Cardiac septum (tissue), 1 donor: ENCODE measurements at regions not wholly inside any gene's neighbourhood (a gene's known extent, or its start where the extent isn't known, plus 50 kb on each side); places are given as distances from the start of the nearest gene placed in this dataset.

Experiments
- DNase-seq: peaks from one replicate; pipeline ENCODE4 v3.0.0-alpha.2; 2020; ENCODE audit warnings: low spot score
- intact Hi-C: fragments of 100-400 bp; cut with DNase I; formaldehyde crosslinking; loops from one replicate; pipeline ENCODE4 v1.14.0; 2022
- donor health status: DM: no; HTN: no; CAD: no.

DNA sequence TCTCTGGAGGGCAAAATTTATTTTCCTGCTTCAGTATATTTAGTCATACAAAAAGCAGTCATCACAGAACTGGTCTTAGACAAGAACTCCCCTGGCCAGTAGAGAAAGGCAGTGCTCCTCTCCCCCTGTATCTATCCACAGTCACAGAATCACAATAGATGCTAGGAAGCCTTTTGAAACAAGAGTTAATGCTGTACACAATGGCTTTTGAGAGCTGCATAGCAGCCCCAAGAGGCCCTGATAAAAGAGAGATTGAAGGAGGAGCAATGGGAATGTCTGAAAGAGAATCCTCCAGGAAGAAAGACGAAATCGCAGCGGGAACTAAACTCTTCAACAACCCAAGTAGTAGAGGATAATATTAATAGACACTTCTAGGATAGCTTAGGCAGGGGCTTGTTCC is 330.2 kb downstream of the RBM43 start:
- intact Hi-C loops = no loop called here
- DNase-seq = no peak

DNA sequence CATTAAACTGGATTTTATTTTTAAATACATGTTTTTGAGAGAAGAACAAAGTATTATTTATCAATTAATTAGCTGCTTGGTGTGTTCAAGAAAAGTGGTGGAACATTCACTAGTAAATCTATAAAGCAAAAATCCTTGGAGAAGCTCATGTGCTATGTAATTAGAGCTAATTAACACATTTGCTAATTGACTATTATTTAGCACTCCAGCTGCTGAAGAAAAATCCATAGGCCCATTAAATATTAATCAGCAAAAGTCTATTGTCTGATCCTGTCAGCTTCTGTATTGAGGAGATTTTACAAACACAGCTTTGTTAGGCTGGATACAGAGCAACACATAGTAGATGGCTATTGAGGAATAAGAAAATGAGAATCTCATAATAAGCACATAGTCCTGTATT is 336.1 kb downstream of the RBM43 start:
- DNase-seq = no peak
- intact Hi-C loops = no loop called here

DNA sequence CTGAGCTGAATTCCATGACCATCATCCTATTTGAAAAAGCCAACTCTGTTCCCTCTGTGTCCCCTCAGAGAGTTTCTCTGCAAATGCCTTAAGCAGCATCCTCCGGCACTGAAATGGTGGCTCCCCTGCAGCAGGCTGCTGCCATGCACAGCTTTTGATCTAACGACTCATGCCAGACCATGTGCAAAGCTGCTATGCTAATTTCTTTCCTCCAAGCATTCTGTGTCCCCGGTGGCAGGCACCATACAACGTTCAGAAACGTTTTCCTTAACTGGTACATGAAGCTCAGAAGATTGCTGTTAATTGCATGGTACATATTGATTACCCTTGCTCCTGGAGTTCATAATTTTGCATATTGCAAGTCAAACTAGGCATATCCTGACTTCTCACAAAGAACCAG is 336.8 kb downstream of the RBM43 start:
- intact Hi-C loops = no loop called here
- DNase-seq = no peak

DNA sequence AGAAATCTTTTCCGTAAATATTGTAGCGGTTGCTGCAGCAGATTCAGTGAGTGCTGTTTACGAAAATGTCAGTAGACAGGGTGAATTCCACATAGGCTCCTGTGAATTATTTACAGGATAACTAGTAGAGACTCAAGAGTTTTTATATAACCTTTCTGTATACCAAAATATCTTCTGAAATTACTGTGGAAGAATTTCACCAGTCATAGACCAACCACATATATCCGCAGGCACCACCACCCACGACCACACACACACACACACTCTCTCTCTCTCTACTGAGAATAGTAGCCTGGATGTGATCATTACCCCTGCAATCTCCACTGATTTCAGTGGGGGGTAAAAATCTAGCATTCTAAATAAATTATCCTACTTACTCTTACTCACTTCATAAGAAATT is 341.8 kb downstream of the RBM43 start:
- no peak for DNase-seq
- intact Hi-C loops = no loop called here

DNA sequence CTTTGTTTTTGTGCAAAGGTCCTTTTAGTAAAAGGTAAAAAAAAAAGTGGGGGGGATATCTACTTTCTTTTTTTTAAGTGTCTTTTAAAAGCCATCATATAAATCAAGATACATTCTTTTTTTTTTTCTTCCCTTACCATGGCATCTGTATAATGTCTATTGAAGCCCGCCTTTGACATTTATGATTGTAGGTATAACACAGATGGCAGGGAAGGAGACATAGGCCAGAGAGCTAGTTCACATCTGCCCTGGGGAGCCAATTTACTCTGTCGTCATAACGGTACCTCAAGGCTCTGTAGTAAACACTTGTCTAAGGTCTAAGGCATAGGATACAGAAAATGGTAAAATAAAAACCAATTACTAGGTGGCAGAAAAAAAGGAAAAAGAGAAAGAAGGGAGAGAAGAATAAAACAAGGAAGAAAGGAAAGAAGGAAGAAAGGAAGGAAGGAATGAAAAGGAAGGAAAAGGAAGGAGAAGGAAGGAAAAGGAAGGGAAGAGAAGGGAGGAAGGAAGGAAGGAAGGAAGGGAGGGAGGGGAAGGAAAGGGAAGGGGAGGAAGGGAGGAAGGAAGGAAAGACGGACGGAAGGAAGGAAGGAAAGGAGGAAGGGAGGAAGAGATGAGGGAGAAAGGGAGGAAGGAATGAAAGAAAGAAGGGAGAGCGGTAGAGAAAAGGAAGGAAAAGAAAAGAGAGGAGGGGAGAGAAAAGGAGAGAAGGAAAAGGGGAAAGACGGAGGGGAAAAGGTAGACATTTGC is 343.5 kb downstream of the RBM43 start:
- DNase-seq = no peak
- intact Hi-C loops = no loop called here

DNA sequence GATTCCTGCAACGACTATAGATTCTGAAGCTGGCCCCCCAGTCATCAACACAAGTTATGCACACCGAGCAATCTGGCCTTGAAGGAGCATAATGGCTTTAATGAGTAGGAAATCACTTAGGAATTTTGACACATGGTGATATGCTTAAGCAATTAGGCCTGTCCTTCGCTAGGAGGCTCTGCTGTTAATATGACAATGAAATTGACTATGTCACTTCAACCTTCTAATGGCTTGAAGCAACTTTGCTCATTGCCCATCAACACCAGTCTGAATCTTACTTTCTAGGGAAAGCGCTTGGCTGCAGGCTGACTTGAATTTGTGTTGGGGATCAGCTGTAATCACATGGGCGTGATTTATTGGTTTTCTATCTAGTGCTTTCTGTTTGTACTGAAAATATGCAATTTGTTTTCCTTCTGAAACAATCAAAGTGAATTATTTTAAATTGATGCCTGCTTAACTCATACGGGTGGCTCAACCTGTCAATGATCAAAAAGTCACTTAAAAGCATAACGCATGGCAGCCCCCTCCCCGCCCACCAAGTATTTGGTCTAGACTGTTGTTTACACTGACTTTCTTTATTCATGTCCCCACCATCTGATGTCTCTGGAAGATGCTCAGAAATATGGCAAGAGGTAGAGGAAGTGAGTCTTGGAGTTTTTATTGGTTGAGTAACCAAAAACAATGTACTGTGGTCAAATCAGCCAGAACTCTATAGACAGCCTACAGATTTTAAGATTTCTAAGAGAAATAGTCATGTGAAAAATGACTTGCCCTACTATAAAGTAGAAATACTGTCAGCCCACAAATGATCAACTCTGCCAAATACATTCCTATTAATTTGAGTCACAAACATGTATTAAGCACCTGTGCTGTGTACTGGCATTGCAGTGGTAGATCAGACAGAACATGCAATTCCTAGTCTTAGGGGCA is 344.9 kb downstream of the RBM43 start:
- intact Hi-C loops = no loop called here

DNA sequence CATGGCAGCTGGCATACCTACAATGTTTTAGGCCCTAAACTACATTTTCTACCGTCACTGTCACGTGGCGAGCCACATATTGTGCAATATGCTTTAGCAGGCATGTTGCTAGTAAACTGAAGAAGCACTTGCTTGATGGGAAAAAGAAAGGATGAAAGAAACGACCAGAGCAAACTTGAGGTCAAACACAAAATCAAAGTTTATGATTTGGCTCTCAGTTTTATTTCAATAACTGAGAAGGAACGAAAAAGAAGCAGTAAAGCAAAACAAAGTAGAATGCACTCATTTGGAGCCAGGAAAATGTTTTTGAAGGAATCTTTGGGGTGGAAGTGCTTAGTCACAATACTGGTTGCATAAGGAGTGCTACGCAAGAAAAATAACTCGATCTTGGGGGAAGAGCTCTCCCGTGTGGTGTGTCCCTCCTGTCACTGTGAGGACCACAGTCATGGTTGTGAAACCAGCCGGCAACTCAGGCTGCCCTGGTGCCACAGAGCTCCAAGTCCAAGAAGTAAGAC is 349.8 kb downstream of the RBM43 start:
- intact Hi-C loops = no loop called here
- DNase-seq = no peak

More for the DNA sequence above, 344.9 kb downstream of the RBM43 start:
- no peak for DNase-seq

DNA sequence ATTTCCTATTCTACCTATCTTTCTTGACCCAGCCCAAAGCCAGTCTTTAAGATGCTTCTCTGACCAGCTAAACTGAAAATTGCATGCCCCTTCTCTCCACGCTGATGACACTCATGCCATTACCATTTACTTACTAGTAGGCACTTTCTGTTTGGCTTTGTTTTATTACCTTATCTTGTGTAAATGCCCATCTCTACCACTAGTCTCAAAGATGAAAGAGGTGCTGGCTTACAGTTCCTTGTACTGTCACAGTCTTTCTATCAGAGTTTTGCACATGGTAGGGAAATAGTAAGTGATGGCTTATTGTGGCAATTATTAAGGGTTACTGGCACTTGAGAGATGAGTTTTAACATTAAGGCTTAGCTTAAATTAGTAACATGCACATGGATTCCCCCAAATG is 352.1 kb downstream of the RBM43 start:
- DNase-seq = no peak
- intact Hi-C loops = no loop called here

DNA sequence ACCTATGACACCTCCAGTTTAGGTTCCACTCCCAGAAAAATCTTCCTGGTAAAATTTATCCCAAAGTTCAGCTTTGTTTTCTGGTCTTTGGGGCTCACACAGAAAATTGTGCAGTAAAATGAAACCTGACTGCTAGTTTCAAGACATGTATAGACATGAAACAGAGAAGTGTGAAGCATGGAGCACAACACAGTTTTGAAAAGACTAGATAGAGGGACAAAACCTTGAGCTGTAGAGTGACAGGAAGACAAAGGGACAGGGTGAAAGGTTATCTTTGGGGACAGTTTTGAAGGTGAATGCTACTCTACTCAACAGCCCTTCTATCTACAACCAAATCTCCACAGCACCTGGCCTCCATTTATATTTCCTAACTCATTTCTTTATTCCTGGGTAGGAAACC is 352.6 kb downstream of the RBM43 start:
- no peak for DNase-seq
- intact Hi-C loops = no loop called here

DNA sequence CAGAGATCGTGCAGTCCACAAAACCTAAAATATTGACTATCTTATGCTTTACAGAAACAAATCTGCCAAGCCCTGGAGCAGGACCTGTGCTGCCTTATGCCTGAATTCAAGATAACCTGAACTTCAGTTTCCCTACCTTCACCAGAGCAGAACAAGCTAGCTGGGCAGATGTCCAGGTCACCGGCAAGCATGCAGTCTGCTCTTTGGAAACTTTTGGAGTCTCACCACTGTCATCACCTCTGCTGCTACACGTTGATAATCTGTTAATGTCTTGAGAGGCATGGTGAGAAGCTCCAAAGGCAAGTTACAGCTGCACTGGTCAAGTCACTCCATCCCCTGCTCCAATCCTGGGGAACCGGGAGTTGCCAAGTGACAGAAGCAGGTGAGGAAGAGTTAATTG is 354.2 kb downstream of the RBM43 start:
- intact Hi-C loops = no loop called here

DNA sequence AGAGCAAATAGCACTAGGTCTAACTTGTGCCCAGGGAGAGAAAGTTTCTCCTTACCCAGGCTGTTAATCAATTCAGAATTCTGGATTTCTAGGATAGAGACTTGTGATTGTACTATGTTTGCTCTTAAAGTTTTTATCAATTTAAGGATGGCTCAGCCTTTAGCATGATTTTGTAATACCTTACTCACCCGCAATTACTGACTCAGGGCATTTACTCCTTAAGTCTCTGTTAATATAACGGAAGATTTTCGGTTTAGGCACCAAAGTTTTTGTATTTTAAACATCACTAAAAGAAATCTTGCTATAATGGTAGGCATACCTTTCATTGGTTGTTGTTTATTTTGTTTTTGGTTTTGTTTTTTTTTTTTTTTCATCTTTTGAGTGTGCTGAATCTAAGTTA is 358.2 kb downstream of the RBM43 start:
- DNase-seq = no peak
- intact Hi-C loops = no loop called here

More for the DNA sequence above, 354.2 kb downstream of the RBM43 start:
- DNase-seq = no peak

DNA sequence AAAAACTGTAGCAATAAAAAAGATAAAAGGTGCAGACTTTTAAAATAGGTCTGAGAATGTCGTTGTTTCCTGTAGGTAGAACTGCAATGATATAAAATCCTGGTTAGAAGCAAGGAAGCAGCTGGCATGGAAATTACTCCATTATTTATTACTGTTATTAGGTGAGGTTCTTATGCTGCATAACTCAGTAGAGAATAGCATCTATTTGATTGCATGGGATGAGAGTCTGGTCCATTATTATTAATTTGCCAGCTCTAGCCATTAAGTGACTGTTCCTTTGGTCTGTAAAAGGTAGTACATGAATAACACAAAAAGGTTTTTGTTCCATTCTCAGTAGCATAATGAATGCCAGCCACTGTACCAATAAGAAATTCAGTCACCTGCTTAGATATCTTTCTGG is 358.6 kb downstream of the RBM43 start:
- DNase-seq = no peak
- intact Hi-C loops = no loop called here

DNA sequence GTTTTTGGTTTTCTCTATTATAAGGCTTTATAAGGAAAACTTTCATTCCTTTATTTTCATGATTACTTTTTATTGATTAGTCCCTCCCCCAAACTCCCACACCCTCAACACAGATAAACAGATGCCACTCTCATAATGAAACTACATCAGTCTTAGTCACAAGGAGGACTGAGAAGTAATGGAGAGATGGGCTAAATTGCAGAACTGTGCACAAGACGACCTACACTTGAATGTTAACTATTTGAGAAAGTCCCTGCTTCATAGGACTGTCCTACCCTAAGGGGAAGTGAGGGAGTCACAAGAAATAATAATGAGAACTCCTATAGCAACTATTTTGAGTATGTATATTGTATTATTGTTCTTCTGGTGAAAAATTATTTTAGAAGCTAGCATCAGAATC is 360.8 kb downstream of the RBM43 start:
- DNase-seq = no peak
- intact Hi-C loops = no loop called here

DNA sequence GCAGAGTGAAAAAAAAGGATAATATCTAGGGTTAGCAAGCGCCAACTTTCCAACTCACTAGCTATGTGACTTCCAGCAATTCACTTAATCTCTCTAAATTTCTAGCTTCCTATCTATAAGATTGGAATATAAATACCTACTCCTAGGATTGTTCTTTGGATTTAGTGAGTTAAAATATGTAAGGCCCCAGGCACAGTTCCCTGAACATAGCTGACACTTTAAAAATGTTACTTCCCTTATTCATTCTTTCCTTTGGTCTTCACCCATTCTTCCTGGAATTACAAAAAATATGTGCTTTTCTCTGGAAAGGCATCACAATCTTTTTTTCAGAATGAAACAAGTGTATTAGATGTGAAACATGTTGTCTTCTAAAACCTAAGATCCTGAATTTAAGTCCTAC is 365.7 kb downstream of the RBM43 start:
- no peak for DNase-seq
- intact Hi-C loops = no loop called here

DNA sequence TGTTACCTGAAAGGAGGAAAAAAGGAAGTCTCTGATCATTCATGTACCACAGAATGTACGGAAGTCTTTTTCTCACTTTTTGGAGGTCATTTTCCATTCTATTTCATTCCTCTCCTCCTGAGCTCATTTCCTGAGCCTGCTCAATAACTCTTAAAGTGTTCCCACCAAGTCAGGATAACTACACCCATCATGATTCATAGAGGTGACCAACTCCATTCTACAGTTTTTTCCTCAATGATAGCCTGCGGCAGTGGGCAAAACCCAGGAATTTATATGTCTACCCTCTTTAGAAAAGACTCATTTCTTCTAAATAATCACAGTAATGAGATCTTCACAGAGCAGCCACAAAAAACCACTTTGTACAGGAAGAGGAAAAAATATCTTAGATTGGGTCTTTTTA is 372.5 kb downstream of the RBM43 start:
- intact Hi-C loops = no loop called here
- no peak for DNase-seq

DNA sequence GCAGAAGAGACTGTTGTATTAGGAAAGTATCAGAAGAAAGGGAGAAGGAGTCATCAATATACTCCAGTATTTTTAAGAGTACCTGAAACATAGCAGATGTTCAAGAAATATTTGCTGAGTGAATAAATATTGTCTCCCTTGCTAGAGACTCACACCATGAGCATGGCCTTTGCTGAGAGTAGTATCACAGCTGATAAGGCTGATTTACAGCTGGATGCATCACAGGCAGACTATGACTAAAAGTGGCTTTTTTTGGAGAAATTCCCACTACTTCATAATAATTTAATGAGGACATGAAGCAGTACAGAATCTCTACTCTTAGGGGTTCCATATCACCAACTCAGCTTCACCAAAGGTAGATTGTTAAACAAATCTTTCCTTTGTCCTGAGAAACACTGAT is 373.3 kb downstream of the RBM43 start:
- intact Hi-C loops = no loop called here
- no peak for DNase-seq

DNA sequence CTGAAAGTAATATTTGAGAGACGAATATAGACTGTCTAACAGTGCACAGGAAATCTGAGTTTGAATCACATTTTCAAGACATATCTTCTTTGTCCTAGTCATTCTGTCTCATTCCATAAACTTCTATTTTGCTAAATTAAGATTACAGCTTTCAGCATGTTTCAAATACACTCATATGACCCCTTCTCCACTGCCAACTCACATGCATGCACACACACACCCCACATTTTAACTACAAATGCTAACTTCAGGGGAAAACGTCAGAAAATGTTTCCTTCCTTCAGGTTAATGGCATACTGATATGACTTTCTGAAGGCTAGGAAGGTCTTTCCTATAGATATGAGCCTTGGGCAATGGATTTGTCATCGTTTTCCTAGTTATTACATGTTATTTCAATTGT is 373.7 kb downstream of the RBM43 start:
- intact Hi-C loops = no loop called here
- DNase-seq = no peak

DNA sequence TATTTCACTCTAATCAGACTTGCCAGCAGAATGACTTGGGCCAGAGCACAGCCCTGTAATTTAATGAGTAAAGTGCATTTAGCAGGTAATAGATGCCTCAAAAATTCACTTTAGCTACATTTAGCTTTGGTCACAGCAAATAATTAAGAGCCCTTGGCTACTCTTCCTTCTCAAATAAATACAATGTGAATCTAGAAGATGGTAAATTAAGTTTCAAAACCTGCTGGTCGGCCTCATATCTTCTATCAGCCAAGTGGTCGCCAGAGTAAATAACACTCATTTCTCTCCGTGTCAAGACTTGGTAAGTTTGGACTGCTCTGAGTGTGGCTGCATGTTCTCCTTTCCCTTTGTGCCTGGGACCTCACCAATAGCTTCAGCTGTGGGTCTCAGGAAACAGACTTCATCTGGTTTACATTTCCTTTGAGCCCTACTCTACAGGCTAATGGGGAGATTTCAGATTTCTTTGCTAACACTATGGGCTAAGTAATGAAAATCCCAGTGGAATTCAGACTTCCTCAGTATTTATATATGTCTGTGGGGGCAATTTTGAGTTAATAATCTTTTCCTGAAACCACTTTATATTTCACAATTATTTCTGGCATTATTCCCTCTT is 375.8 kb downstream of the RBM43 start:
- intact Hi-C loops = no loop called here
- no peak for DNase-seq

DNA sequence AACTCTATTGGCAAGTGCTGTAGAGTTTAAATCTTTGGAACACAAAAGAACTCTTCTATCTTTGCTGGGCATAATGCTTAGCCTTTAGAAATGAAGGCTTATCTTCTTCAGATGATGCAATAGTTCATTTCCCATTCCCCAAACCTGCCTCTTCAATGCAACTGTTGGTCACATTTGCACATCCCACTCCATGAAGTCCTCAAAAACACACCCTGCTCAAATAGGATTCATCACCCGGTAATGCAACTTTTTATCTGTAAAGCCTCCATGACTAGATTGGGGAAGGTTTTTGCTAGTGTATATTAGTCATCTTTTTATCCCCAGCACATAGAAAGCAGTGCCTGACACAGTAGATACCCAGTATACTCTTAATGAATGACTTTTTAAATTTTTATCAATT is 376.4 kb downstream of the RBM43 start:
- no peak for DNase-seq
- intact Hi-C loops = no loop called here

DNA sequence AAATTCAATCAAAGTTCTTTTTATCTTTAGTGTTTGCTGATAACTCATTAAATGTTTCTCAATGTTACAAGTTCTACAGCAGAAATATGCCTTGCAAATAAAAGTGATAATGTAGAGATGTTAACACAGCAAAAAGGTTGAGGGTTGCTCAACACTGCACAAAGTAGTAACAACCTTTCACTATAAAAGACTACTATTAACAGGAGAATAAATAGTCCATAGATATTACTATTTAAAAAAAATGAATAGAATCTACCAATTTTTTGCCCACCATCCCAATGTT is 378.1 kb downstream of the RBM43 start:
- intact Hi-C loops = no loop called here
- DNase-seq = no peak
